ENCODE measurements at regions not wholly inside any gene's neighbourhood (a gene's known extent, or its start where the extent isn't known, plus 50 kb on each side); places are given as distances from the start of the nearest gene placed in this dataset.

DNA sequence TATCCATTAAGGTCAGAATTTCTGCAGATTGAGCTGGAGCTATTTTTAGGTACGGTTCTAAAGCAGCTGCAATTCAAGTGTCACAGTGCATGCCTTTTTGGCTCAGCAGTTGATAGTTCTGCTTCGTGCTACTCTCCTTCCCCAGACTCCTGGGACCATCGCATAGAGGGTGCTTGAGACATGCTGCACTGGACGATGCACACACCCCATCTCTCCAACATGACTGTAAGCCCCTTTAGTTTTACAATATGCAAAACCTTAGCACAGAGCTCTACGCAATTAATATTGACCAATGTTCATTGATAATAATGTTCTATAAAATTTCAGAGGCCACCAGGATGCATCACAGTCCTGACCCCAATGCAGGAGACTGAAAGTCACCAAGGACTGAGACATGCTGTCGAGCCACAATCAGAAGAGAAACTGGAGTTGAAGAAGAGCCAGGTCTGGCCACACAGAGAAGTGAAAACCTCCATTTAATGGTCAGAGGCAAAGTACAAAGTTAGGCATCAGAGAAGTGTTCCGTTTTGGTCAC lies 120.9 kb upstream of the ZC3H12C start:
- Mint-ChIP-seq H3K9me3 (peaks cover 5% of the 10 kb centered on the region), H3K4me1 (peaks cover 57% of the 10 kb centered on the region), H3K4me3 (peak overlapping the region; percentile 25), H3K36me3 (peaks cover 7% of the 10 kb centered on the region), H3K27me3 (peaks cover 21% of the 10 kb centered on the region), H3K27ac (peak overlapping the region; percentile 87)
- ATAC-seq, result peak; percentile 77

DNA sequence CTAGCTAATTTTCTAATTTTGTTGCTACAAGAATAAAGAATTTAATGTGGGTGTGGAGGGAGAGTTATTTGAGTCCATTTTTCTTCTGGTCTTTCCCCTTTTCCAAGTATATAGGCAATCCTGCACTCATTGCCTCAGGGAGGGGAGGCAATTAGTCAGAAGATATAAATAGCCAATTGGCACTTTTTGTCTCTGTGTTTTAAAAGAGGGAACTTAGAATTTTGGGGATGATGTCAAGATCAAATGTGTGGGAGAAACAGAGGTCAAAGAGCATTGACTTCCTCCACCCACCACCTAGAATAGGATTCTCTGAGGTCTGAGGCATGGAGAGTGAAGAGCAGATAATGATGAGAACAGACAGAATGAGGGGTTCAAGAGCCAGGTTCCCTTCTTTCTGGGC lies 120.3 kb upstream of the ZC3H12C start:
- ATAC-seq, result peak; percentile 24
- Mint-ChIP-seq H3K27me3 (peaks cover 21% of the 10 kb centered on the region), H3K4me1 (peaks cover 50% of the 10 kb centered on the region), H3K9me3 (peaks cover 5% of the 10 kb centered on the region), H3K36me3 (peaks cover 7% of the 10 kb centered on the region), H3K27ac (peak overlapping the region; percentile 87), H3K4me3 (no peak overlapping the region)

DNA sequence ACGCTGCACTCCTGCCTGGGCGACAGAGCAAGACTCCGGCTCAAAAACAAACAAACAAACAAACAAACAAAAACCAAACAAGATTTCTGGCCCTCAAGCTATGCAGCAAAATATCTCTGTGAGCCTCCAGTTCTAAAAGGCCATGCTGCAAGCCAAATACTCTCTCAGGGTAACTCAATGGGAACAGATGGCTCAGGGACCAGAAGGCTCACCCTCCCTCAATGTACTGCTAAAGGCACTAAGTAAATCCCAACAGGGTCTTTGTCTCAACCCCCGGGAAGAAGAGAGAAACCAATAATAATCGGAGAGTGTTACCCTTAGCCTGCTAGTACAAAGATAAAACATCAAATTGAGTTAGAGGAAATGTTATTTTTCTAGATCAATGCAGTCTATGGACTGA lies 119.7 kb upstream of the ZC3H12C start:
- ATAC-seq, result no peak
- Mint-ChIP-seq H3K27me3 (peaks cover 21% of the 10 kb centered on the region), H3K27ac (peak overlapping the region; percentile 87), H3K4me1 (peaks cover 45% of the 10 kb centered on the region), H3K36me3 (peaks cover 5% of the 10 kb centered on the region), H3K4me3 (no peak overlapping the region), H3K9me3 (peaks cover 5% of the 10 kb centered on the region)

GRCh38 chr11:109974523-109974922 lies 118.7 kb upstream of the ZC3H12C start:
- Mint-ChIP-seq H3K36me3 (no peaks in the 10 kb centered on the region), H3K4me3 (no peak overlapping the region), H3K9me3 (no peaks in the 10 kb centered on the region), H3K27me3 (peaks cover 21% of the 10 kb centered on the region), H3K27ac (no peak overlapping the region), H3K4me1 (peaks cover 39% of the 10 kb centered on the region)
- ATAC-seq, result no peak

GRCh38 chr11:109978895-109979294 lies 114.3 kb upstream of the ZC3H12C start:
- ATAC-seq, result no peak
- Mint-ChIP-seq H3K4me1 (peaks cover 2% of the 10 kb centered on the region), H3K27me3 (peaks cover 21% of the 10 kb centered on the region), H3K9me3 (no peaks in the 10 kb centered on the region), H3K4me3 (no peak overlapping the region), H3K27ac (no peak overlapping the region), H3K36me3 (no peaks in the 10 kb centered on the region)

DNA sequence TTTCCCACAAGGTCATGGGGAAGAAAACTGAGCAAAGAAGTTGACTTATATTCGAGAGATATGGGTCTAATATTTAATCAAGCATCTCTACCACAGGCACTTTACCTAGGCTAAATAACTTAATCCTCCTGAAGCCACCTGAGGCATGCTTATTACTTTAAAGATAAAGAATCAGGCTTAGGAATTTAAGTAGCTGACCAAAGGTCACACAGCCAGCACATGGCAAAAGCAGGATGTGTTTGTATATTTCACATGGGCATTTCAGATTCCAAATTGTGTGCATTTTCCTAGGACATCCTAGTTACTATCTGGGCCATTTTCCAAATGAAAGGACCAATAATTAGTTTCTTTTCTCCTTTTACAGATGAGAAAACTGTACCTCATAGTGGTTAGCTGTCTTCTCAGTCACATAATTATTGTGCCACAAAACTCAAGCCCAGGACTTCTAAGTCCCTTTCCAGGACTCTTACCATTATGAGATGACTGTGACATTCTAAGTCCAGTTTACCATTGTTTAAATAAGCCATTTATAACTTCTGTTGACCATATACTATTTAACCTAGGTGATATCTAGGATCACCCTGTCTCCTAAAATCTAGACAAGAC lies 112.1 kb upstream of the ZC3H12C start:
- peaks cover 12% of the 10 kb centered on the region for H3K4me1 Mint-ChIP-seq

GRCh38 chr11:109983358-109983757 lies 109.8 kb upstream of the ZC3H12C start:
- H3K27me3 Mint-ChIP-seq, result no peaks in the 10 kb centered on the region
- no peaks in the 10 kb centered on the region for H3K9me3 Mint-ChIP-seq
- H3K36me3 Mint-ChIP-seq, result no peaks in the 10 kb centered on the region
- H3K4me3 Mint-ChIP-seq, result no peak overlapping the region
- H3K4me1 Mint-ChIP-seq, result peaks cover 12% of the 10 kb centered on the region
- peak overlapping the region; percentile 67 for H3K27ac Mint-ChIP-seq
- ATAC-seq, result no peak

More for the DNA sequence above, 112.1 kb upstream of the ZC3H12C start:
- no peak for ATAC-seq
- Mint-ChIP-seq H3K9me3 (no peaks in the 10 kb centered on the region), H3K27ac (no peak overlapping the region), H3K36me3 (no peaks in the 10 kb centered on the region), H3K4me3 (no peak overlapping the region), H3K27me3 (peaks cover under 1% of the 10 kb centered on the region)

- H3K27me3 Mint-ChIP-seq, result no peaks in the 10 kb centered on the region
- no peaks in the 10 kb centered on the region for H3K36me3 Mint-ChIP-seq
- H3K4me1 Mint-ChIP-seq, result peaks cover 12% of the 10 kb centered on the region
- H3K9me3 Mint-ChIP-seq, result no peaks in the 10 kb centered on the region
- peak; percentile 88 for ATAC-seq
- peak overlapping the region; percentile 67 for H3K27ac Mint-ChIP-seq
- no peak overlapping the region for H3K4me3 Mint-ChIP-seq
Observed at GRCh38 chr11:109984634-109985289, 108.4 kb upstream of the ZC3H12C start.

GRCh38 chr11:109986488-109986887 lies 106.7 kb upstream of the ZC3H12C start:
- Mint-ChIP-seq H3K4me1 (peaks cover 12% of the 10 kb centered on the region), H3K27ac (no peak overlapping the region), H3K27me3 (no peaks in the 10 kb centered on the region), H3K4me3 (no peak overlapping the region), H3K36me3 (no peaks in the 10 kb centered on the region), H3K9me3 (no peaks in the 10 kb centered on the region)
- ATAC-seq, result no peak

GRCh38 chr11:109991835-109992234 lies 101.4 kb upstream of the ZC3H12C start:
- Mint-ChIP-seq H3K9me3 (no peaks in the 10 kb centered on the region), H3K36me3 (no peaks in the 10 kb centered on the region)

DNA sequence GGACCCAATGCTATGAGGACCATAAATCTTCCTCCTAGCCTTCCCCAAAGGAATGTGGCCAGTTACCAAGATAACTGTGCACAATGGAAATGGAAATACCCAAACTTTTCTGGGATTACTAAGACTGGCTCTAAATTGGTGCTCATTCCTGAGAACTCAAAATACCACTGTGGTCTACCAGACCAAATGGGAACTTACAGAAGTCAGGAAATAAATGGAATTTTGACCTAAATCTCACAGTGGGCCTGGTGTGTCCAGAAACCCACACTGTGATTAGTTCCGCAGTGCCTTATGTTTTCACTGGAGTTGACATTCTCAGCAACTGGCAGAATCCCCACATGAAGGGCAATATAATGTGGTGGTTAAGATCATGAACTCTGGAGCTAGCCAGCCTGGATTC lies 99.4 kb upstream of the ZC3H12C start:
- no peak for ATAC-seq
- no peaks in the 10 kb centered on the region for H3K4me1 Mint-ChIP-seq
- H3K27me3 Mint-ChIP-seq, result no peaks in the 10 kb centered on the region
- H3K4me3 Mint-ChIP-seq, result no peak overlapping the region
- no peaks in the 10 kb centered on the region for H3K9me3 Mint-ChIP-seq
- no peak overlapping the region for H3K27ac Mint-ChIP-seq
- no peaks in the 10 kb centered on the region for H3K36me3 Mint-ChIP-seq

More at GRCh38 chr11:109991835-109992234, 101.4 kb upstream of the ZC3H12C start:
- no peak overlapping the region for H3K4me3 Mint-ChIP-seq
- ATAC-seq, result no peak
- no peak overlapping the region for H3K27ac Mint-ChIP-seq
- H3K4me1 Mint-ChIP-seq, result no peaks in the 10 kb centered on the region
- H3K27me3 Mint-ChIP-seq, result no peaks in the 10 kb centered on the region

GRCh38 chr11:109994907-109995306 lies 98.3 kb upstream of the ZC3H12C start:
- H3K9me3 Mint-ChIP-seq, result no peaks in the 10 kb centered on the region
- H3K27ac Mint-ChIP-seq, result no peak overlapping the region
- no peaks in the 10 kb centered on the region for H3K27me3 Mint-ChIP-seq
- H3K4me3 Mint-ChIP-seq, result no peak overlapping the region
- no peaks in the 10 kb centered on the region for H3K4me1 Mint-ChIP-seq
- ATAC-seq, result no peak
- H3K36me3 Mint-ChIP-seq, result no peaks in the 10 kb centered on the region

GRCh38 chr11:109996060-109996459 lies 97.1 kb upstream of the ZC3H12C start:
- peaks cover 4% of the 10 kb centered on the region for H3K27me3 Mint-ChIP-seq
- no peak overlapping the region for H3K27ac Mint-ChIP-seq
- H3K9me3 Mint-ChIP-seq, result no peaks in the 10 kb centered on the region

GRCh38 chr11:109998921-109999320 lies 94.3 kb upstream of the ZC3H12C start:
- peaks cover 23% of the 10 kb centered on the region for H3K27me3 Mint-ChIP-seq
- no peak for ATAC-seq
- H3K27ac Mint-ChIP-seq, result no peak overlapping the region
- peaks cover 10% of the 10 kb centered on the region for H3K4me1 Mint-ChIP-seq
- no peaks in the 10 kb centered on the region for H3K9me3 Mint-ChIP-seq
- no peak overlapping the region for H3K4me3 Mint-ChIP-seq
- H3K36me3 Mint-ChIP-seq, result no peaks in the 10 kb centered on the region

More at GRCh38 chr11:109996060-109996459, 97.1 kb upstream of the ZC3H12C start:
- peaks cover 4% of the 10 kb centered on the region for H3K4me1 Mint-ChIP-seq
- no peaks in the 10 kb centered on the region for H3K36me3 Mint-ChIP-seq
- ATAC-seq, result no peak
- H3K4me3 Mint-ChIP-seq, result no peak overlapping the region

- H3K4me3 Mint-ChIP-seq, result no peak overlapping the region
- no peak overlapping the region for H3K27ac Mint-ChIP-seq
- peaks cover 23% of the 10 kb centered on the region for H3K27me3 Mint-ChIP-seq
- peaks cover 10% of the 10 kb centered on the region for H3K4me1 Mint-ChIP-seq
- ATAC-seq, result peak; percentile 97
- no peaks in the 10 kb centered on the region for H3K36me3 Mint-ChIP-seq
- H3K9me3 Mint-ChIP-seq, result peaks cover 3% of the 10 kb centered on the region
Observed at GRCh38 chr11:110000031-110000502, 93.1 kb upstream of the ZC3H12C start.

- Mint-ChIP-seq H3K4me1 (peaks cover 10% of the 10 kb centered on the region), H3K27ac (peak overlapping the region; percentile 46), H3K27me3 (peaks cover 23% of the 10 kb centered on the region), H3K36me3 (no peaks in the 10 kb centered on the region), H3K9me3 (peaks cover 3% of the 10 kb centered on the region), H3K4me3 (no peak overlapping the region)
- no peak for ATAC-seq
Observed at GRCh38 chr11:110000850-110001249, 92.3 kb upstream of the ZC3H12C start.
